Smooth muscle cell (in vitro differentiated cells): ENCODE measurements at regions not wholly inside any gene's neighbourhood (a gene's known extent, or its start where the extent isn't known, plus 50 kb on each side); places are given as distances from the start of the nearest gene placed in this dataset.

ENCODE experiments used
- DNase-seq: peaks from one replicate; lab custom pipeline; 2025; ENCODE audit not compliant: unreplicated experiment; lab: John Stamatoyannopoulos, UW
- H2AFZ ChIP-seq: fragments of 200-600 bp; sonication (generic); 2 replicates; pipeline ENCODE4 v1.6.0; 2016; ENCODE audit warnings: antibody characterized with exemption, low read depth, mild to moderate bottlenecking
- H3F3A ChIP-seq: fragments of 200-600 bp; sonication (generic); 2 replicates; pipeline ENCODE4 v1.6.0; 2017; ENCODE audit warnings: antibody characterized with exemption, low read depth
- H3K27ac ChIP-seq: fragments of 200-600 bp; sonication (generic); 2 replicates; pipeline ENCODE4 v1.5.1; 2016; ENCODE audit warnings: low read depth, mild to moderate bottlenecking
- H3K27me3 ChIP-seq: fragments of 200-600 bp; sonication (generic); 2 replicates; pipeline ENCODE4 v1.6.1; 2016; ENCODE audit warnings: low read depth, mild to moderate bottlenecking
- H3K36me3 ChIP-seq: fragments of 200-600 bp; sonication (generic); 2 replicates; pipeline ENCODE4 v1.5.1; 2016; ENCODE audit warnings: low read depth
- H3K4me1 ChIP-seq: fragments of 200-600 bp; sonication (generic); 2 replicates; pipeline ENCODE4 v1.5.1; 2016; ENCODE audit warnings: low read depth
- H3K4me2 ChIP-seq: fragments of 200-600 bp; sonication (generic); 2 replicates; pipeline ENCODE4 v1.6.0; 2016; ENCODE audit warnings: mild to moderate bottlenecking
- H3K4me3 ChIP-seq: fragments of 200-600 bp; sonication (generic); 2 replicates; pipeline ENCODE4 v1.5.1; 2016; ENCODE audit warnings: mild to moderate bottlenecking
- H3K79me2 ChIP-seq: fragments of 200-600 bp; sonication (generic); 2 replicates; pipeline ENCODE4 v1.6.0; 2016; ENCODE audit warnings: low read depth, mild to moderate bottlenecking
- H3K9ac ChIP-seq: fragments of 200-600 bp; sonication (generic); 2 replicates; pipeline ENCODE4 v1.6.0; 2016; ENCODE audit warnings: low read depth
- H3K9me3 ChIP-seq: fragments of 200-600 bp; sonication (generic); replicated peaks from 2 replicates; pipeline ENCODE4 v1.5.1; 2016; ENCODE audit warnings: low read depth
- H4K20me1 ChIP-seq: fragments of 200-600 bp; sonication (generic); 2 replicates; pipeline ENCODE4 v1.6.0; 2016; ENCODE audit warnings: low read depth
- CTCF ChIP-seq: fragments of 200-600 bp; sonication (generic); IDR thresholded peaks from 2 replicates; pipeline ENCODE4 v1.5.1; 2017; ENCODE audit warnings: borderline replicate concordance, mild to moderate bottlenecking, antibody characterized with exemption; ENCODE audit not compliant: insufficient read depth, poor library complexity, severe bottlenecking
- WGBS: methylation state at CpG from one replicate; pipeline ENCODE4 v1.1.7; 2016; ENCODE audit warnings: low lambda C conversion rate; 5-methylcytosine and 5-hydroxymethylcytosine counted together

- no peak overlapping the region for H3K27ac ChIP-seq
- no peaks in the 10 kb centered on the region for H4K20me1 ChIP-seq
- no peak for DNase-seq
- H3K4me2 ChIP-seq: no peak overlapping the region
- no peak overlapping the region for H3K9ac ChIP-seq
- H3K79me2 ChIP-seq: no peaks in the 10 kb centered on the region
- H3K9me3 ChIP-seq: no peaks in the 10 kb centered on the region
- H3K4me1 ChIP-seq: no peaks in the 10 kb centered on the region
- H3K27me3 ChIP-seq: peaks cover 13% of the 10 kb centered on the region
- H3F3A ChIP-seq: no peaks in the 10 kb centered on the region
- H3K36me3 ChIP-seq: no peaks in the 10 kb centered on the region
- 93% methylated on average over 1 of the region's 1 CpG for WGBS
- no peak overlapping the region for H3K4me3 ChIP-seq
- no peak overlapping the region for H2AFZ ChIP-seq
- no peak for TF ChIP-seq CTCF
These were observed 286.1 kb downstream of the SH3GL2 start for GRCh38 chr9:17864951-17865350.

- Histone ChIP-seq H3K4me3 (no peak overlapping the region), H3K27ac (no peak overlapping the region), H4K20me1 (no peaks in the 10 kb centered on the region), H3K4me1 (no peaks in the 10 kb centered on the region), H3F3A (no peaks in the 10 kb centered on the region), H3K36me3 (no peaks in the 10 kb centered on the region), H2AFZ (no peak overlapping the region), H3K4me2 (no peak overlapping the region), H3K79me2 (no peaks in the 10 kb centered on the region), H3K9me3 (no peaks in the 10 kb centered on the region), H3K9ac (no peak overlapping the region), H3K27me3 (peaks cover 12% of the 10 kb centered on the region)
- 83% methylated on average over 1 of the region's 1 CpG for WGBS
- no peak for TF ChIP-seq CTCF
- no peak for DNase-seq
These were observed 287.0 kb downstream of the SH3GL2 start for GRCh38 chr9:17865881-17866280.

- Histone ChIP-seq H3K9ac (no peak overlapping the region), H3K36me3 (no peaks in the 10 kb centered on the region), H2AFZ (no peak overlapping the region), H3K79me2 (no peaks in the 10 kb centered on the region), H3K4me3 (no peak overlapping the region), H3K27me3 (peaks cover 12% of the 10 kb centered on the region), H4K20me1 (no peaks in the 10 kb centered on the region), H3K4me2 (no peak overlapping the region), H3F3A (no peaks in the 10 kb centered on the region), H3K4me1 (no peaks in the 10 kb centered on the region), H3K9me3 (peaks cover 3% of the 10 kb centered on the region), H3K27ac (no peak overlapping the region)
- 72% methylated on average over 2 of the region's 2 CpGs for WGBS
- TF ChIP-seq CTCF: no peak
- DNase-seq: no peak
These were observed 291.9 kb downstream of the SH3GL2 start for GRCh38 chr9:17870722-17871121.

- Histone ChIP-seq H3K27ac (no peak overlapping the region), H3K9me3 (peaks cover 3% of the 10 kb centered on the region), H3K4me3 (no peak overlapping the region), H2AFZ (no peak overlapping the region), H3K36me3 (no peaks in the 10 kb centered on the region), H3K9ac (no peak overlapping the region), H3K79me2 (no peaks in the 10 kb centered on the region), H3K27me3 (peaks cover 12% of the 10 kb centered on the region), H3K4me2 (no peak overlapping the region), H3K4me1 (no peaks in the 10 kb centered on the region), H3F3A (no peaks in the 10 kb centered on the region), H4K20me1 (no peaks in the 10 kb centered on the region)
- DNase-seq: no peak
- 96% methylated on average over 2 of the region's 2 CpGs for WGBS
- no peak for TF ChIP-seq CTCF
These were observed 292.5 kb downstream of the SH3GL2 start for GRCh38 chr9:17871213-17871890.
